AG09319 (cell line): ENCODE measurements at regions not wholly inside any gene's neighbourhood (a gene's known extent, or its start where the extent isn't known, plus 50 kb on each side); places are given as distances from the start of the nearest gene placed in this dataset.

ENCODE experiments used
- DNase-seq: peaks from one replicate; pipeline ENCODE4 v3.0.0-alpha.2; 2010; ENCODE audit warnings: low read depth; ENCODE audit errors: extremely low read depth
- TF ChIP-seq, protein P1 (sequence below): IDR thresholded peaks from 2 replicates; pipeline ENCODE4 v1.5.1; 2011; ENCODE audit warnings: low read depth, mild to moderate bottlenecking, inconsistent platforms, low read length, moderate library complexity

DNA sequence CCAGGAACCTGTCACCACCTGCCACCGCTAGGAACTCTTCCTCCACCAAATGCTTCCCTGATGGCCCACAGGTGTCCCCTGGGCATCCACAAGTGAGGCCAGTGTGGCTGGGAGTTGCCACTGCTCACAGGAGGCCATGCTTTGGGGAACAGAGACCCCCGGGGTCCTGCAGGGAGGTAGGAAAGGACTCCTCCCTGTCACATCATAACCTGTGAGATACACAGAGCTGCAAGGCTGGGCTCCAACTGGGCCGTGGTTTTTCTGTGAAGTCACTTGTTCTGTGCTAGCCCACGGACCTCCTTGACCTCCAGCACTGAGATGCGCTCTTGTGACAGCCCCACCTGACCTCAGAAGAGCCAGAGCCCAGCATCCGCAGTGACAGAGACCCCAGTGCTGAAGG lies 311.2 kb downstream of the C16orf95 start:
- no peak for DNase-seq
- TF ChIP-seq, protein P1, sequence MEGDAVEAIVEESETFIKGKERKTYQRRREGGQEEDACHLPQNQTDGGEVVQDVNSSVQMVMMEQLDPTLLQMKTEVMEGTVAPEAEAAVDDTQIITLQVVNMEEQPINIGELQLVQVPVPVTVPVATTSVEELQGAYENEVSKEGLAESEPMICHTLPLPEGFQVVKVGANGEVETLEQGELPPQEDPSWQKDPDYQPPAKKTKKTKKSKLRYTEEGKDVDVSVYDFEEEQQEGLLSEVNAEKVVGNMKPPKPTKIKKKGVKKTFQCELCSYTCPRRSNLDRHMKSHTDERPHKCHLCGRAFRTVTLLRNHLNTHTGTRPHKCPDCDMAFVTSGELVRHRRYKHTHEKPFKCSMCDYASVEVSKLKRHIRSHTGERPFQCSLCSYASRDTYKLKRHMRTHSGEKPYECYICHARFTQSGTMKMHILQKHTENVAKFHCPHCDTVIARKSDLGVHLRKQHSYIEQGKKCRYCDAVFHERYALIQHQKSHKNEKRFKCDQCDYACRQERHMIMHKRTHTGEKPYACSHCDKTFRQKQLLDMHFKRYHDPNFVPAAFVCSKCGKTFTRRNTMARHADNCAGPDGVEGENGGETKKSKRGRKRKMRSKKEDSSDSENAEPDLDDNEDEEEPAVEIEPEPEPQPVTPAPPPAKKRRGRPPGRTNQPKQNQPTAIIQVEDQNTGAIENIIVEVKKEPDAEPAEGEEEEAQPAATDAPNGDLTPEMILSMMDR, result no peak

GRCh38 chr16:87006789-87007745 lies 310.1 kb downstream of the C16orf95 start:
- DNase-seq, result no peak
- TF ChIP-seq, protein P1, result no peak

DNA sequence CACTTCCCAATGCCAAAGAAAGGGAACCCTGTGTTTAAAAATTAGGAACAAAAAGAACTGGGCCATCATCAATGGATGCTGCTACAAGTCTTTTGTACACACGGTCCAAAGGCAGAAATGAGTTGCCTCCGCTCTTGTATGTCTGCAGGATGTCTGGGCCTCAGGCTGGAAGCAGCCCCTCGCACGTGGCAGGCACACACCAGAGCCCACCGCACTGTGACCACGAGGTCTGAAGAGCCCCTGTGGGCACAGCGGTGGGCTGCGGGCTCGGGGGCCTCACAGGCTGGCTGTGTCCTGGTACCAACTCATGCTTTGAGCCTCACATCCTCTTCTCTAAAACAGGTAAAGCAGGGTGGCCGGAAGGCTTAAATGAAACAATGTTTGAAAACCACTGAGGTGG lies 309.3 kb downstream of the C16orf95 start:
- TF ChIP-seq, protein P1, result no peak
- no peak for DNase-seq

GRCh38 chr16:87008664-87009063 lies 308.5 kb downstream of the C16orf95 start:
- TF ChIP-seq, protein P1, result no peak
- no peak for DNase-seq

- DNase-seq, result no peak
- TF ChIP-seq, protein P1, result no peak
These were observed 303.9 kb downstream of the C16orf95 start for GRCh38 chr16:87012954-87013938.

DNA sequence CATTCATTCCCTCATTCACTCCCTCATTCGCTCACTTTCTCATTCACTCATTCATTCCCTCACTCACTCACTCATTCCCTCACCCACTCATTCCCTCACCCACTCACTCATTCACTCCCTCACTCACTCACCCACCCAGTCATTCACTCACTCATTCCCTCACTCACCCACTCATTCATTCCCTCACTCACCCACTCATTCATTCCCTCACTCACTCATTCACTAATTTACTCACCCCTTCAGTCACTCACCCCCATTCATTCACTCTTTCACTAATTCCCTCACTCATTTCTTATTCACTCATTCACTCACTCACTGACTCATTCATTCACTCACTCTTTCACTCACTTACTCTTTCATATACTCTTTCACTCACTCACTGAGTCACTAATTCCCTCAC lies 303.1 kb downstream of the C16orf95 start:
- TF ChIP-seq, protein P1, result no peak
- no peak for DNase-seq
